Mesenchymal stem cell (in vitro differentiated cells and primary cell): ENCODE measurements at regions not wholly inside any gene's neighbourhood (a gene's known extent, or its start where the extent isn't known, plus 50 kb on each side); places are given as distances from the start of the nearest gene placed in this dataset.

Experiments
- DNase-seq: peaks from one replicate; pipeline ENCODE4 v3.0.0-alpha.2; 2013
- H2AFZ ChIP-seq: one replicate; pipeline ENCODE4 v1.6.1; 2013; ENCODE audit warnings: low read depth, mild to moderate bottlenecking, control low read depth, inconsistent platforms, low read length, moderate library complexity
- H2AK5ac ChIP-seq: 2 replicates; pipeline ENCODE4 v1.6.1; 2013; ENCODE audit warnings: low read length, moderate library complexity, mild to moderate bottlenecking, inconsistent platforms; ENCODE audit not compliant: severe bottlenecking
- H2BK120ac ChIP-seq: one replicate; pipeline ENCODE4 v1.6.1; 2013; ENCODE audit warnings: low read depth, mild to moderate bottlenecking, inconsistent platforms, low read length, moderate library complexity
- H2BK12ac ChIP-seq, 2 experiments: one replicate each; pipeline ENCODE4 v1.6.1; 2013; ENCODE audit warnings: inconsistent platforms in 2 of 2, low read length in 2 of 2, mild to moderate bottlenecking in 2 of 2, moderate library complexity in 2 of 2, control low read depth in 1 of 2
- H2BK15ac ChIP-seq: one replicate; pipeline ENCODE4 v1.6.1; 2013; ENCODE audit warnings: mild to moderate bottlenecking, low read depth, inconsistent platforms; ENCODE audit not compliant: poor library complexity, severe bottlenecking
- H2BK5ac ChIP-seq: 2 replicates; pipeline ENCODE4 v1.6.1; 2013; ENCODE audit warnings: low read depth, mild to moderate bottlenecking, low read length, control low read depth, inconsistent platforms; ENCODE audit not compliant: poor library complexity, severe bottlenecking
- H3K14ac ChIP-seq, 2 experiments: one replicate each; pipeline ENCODE4 v1.6.1; 2013; ENCODE audit warnings: inconsistent platforms in 2 of 2, low read length in 2 of 2, control low read depth in 1 of 2, mild to moderate bottlenecking in 1 of 2, moderate library complexity in 1 of 2
- H3K18ac ChIP-seq, 2 experiments: one replicate each; pipeline ENCODE4 v1.6.1; 2013; ENCODE audit warnings: inconsistent platforms in 2 of 2, low read length in 2 of 2, control low read depth in 1 of 2, low read depth in 1 of 2, mild to moderate bottlenecking in 1 of 2
- H3K23ac ChIP-seq, 2 experiments: one replicate each; pipeline ENCODE4 v1.6.1; 2013; ENCODE audit warnings: inconsistent platforms in 2 of 2, low read length in 2 of 2, mild to moderate bottlenecking in 2 of 2, moderate library complexity in 2 of 2, control low read depth in 1 of 2
- H3K27ac ChIP-seq: 2 replicates; pipeline ENCODE4 v1.5.1; 2013; ENCODE audit warnings: mild to moderate bottlenecking, moderate library complexity, low read length, control low read depth, inconsistent platforms; ENCODE audit not compliant: poor library complexity, severe bottlenecking
- H3K27me3 ChIP-seq, 2 experiments: 2 replicates each; pipeline versions ENCODE4 v1.6.1 to v1.7.0; 2013; ENCODE audit warnings: low read length in 2 of 2, mild to moderate bottlenecking in 2 of 2, moderate library complexity in 2 of 2, control low read depth in 1 of 2, inconsistent platforms in 1 of 2; ENCODE audit not compliant: control insufficient read depth in 1 of 2, insufficient read depth in 1 of 2
- H3K36me3 ChIP-seq, 2 experiments: 2 replicates each; pipeline versions ENCODE4 v1.6.1 to v1.7.0; 2013; ENCODE audit warnings: low read length in 2 of 2, control low read depth in 1 of 2, inconsistent platforms in 1 of 2, low read depth in 1 of 2, mild to moderate bottlenecking in 1 of 2; ENCODE audit not compliant: insufficient read depth in 2 of 2, control insufficient read depth in 1 of 2
- H3K4ac ChIP-seq, 2 experiments: one replicate each; pipeline ENCODE4 v1.6.1; 2013; ENCODE audit warnings: inconsistent platforms in 2 of 2, low read length in 2 of 2, mild to moderate bottlenecking in 2 of 2, moderate library complexity in 2 of 2, control low read depth in 1 of 2, low read depth in 1 of 2
- H3K4me1 ChIP-seq: 2 replicates; pipeline ENCODE4 v1.6.1; 2013; ENCODE audit warnings: low read depth, low read length, control low read depth; ENCODE audit not compliant: control insufficient read depth, insufficient read depth
- H3K4me2 ChIP-seq: 2 replicates; pipeline ENCODE4 v1.6.1; 2013; ENCODE audit warnings: low read length, mild to moderate bottlenecking, inconsistent platforms; ENCODE audit not compliant: poor library complexity, severe bottlenecking
- H3K4me3 ChIP-seq, 2 experiments: 2 replicates each; pipeline versions ENCODE4 v1.5.1 to v1.7.0; 2013; ENCODE audit warnings: low read length in 2 of 2, mild to moderate bottlenecking in 2 of 2, control low read depth in 1 of 2, low read depth in 1 of 2; ENCODE audit not compliant: insufficient read depth in 1 of 2
- H3K79me1 ChIP-seq: replicated peaks from 2 replicates; pipeline ENCODE4 v1.6.1; 2013; ENCODE audit warnings: mild to moderate bottlenecking, control low read depth, low read length, inconsistent platforms; ENCODE audit not compliant: poor library complexity, severe bottlenecking
- H3K9ac ChIP-seq: 2 replicates; pipeline ENCODE4 v1.7.0; 2013; ENCODE audit warnings: mild to moderate bottlenecking, low read length, moderate library complexity
- H3K9me3 ChIP-seq: 2 replicates; pipeline ENCODE4 v1.7.0; 2013; ENCODE audit warnings: mild to moderate bottlenecking, low read length; ENCODE audit not compliant: control insufficient read depth
- H4K8ac ChIP-seq: one replicate; pipeline ENCODE4 v1.6.1; 2013; ENCODE audit warnings: inconsistent platforms, mild to moderate bottlenecking, low read length, moderate library complexity
- H4K91ac ChIP-seq: one replicate; pipeline ENCODE4 v1.6.1; 2013; ENCODE audit warnings: mild to moderate bottlenecking, low read length, inconsistent platforms
- WGBS: methylation state at CpG from one replicate; pipeline ENCODE4 v1.1.7; 2013; ENCODE audit warnings: mixed read lengths; 5-methylcytosine and 5-hydroxymethylcytosine counted together

DNA sequence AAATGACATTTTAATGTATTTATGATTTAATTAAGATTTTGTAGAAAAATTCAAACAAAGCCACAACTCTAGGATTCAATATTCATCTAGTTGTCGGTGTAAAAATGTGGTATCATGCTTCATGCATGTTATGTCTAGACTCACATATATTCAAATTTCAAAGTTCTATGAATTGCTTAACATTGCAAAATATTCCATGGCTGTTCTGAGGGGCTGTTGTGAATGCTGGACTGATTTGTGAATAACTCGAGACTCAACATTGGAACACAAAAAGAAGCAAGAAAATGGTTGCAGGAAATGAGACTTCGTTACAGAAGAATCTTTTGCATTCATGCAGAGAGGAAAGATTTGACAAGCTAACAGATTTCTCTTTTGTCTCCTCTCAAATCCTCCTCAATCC lies 705.9 kb downstream of the DHX35 start:
- Histone ChIP-seq H2BK120ac (no peak overlapping the region), H3K4me2 (peak overlapping the region; percentile 9), H2BK15ac (no peak overlapping the region), H3K9ac (no peak overlapping the region), H2BK5ac (no peak overlapping the region), H3K79me1 (no peaks in the 10 kb centered on the region), H3K14ac (no peak overlapping the region), H3K18ac (no peak overlapping the region), H3K4me1 (no peaks in the 10 kb centered on the region), H4K91ac (no peak overlapping the region), H3K4ac (no peak overlapping the region), H3K9me3 (no peaks in the 10 kb centered on the region), H4K8ac (no peak overlapping the region), H2AFZ (no peak overlapping the region), H3K36me3 (no peaks in the 10 kb centered on the region), H3K23ac (no peak overlapping the region), H2BK12ac (no peak overlapping the region), H3K4me3 (no peak overlapping the region), H3K27me3 (peaks cover 0 to 4% of the 10 kb centered on the region in 2 experiments), H2AK5ac (no peak overlapping the region), H3K27ac (no peak overlapping the region)
- DNase-seq, result no peak
- WGBS, result 94% methylated on average over 2 of the region's 3 CpGs

DNA sequence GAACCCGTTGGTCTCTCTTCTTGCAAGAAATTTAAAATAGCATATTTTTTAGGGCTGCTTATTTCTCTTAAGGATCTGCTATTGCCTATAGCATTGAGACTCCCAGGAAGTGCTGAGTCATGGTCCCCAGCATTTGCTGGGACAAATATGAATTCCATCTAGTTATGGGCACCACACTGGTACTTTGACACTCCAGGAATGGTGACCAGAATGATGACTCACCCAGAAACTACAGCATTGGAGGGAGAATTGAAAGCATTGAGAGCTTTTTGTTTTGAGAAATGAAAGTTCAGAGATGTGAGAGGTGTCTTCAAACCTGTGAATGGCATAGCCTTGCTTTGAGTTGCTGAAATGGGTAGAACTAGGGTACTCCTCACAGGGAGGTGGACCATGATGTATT lies 699.7 kb downstream of the DHX35 start:
- no peak overlapping the region for H3K18ac ChIP-seq
- no peak overlapping the region for H4K91ac ChIP-seq
- peaks cover 0 to 4% of the 10 kb centered on the region in 2 experiments for H3K27me3 ChIP-seq
- H3K23ac ChIP-seq, result no peak overlapping the region
- H3K4me3 ChIP-seq, result no peak overlapping the region
- H2BK120ac ChIP-seq, result no peak overlapping the region
- no peaks in the 10 kb centered on the region for H3K9me3 ChIP-seq
- DNase-seq, result no peak
- no peak overlapping the region for H2AK5ac ChIP-seq
- H3K4me2 ChIP-seq, result no peak overlapping the region
- H2BK15ac ChIP-seq, result no peak overlapping the region
- H3K14ac ChIP-seq, result no peak overlapping the region
- H2AFZ ChIP-seq, result no peak overlapping the region
- H3K4ac ChIP-seq, result no peak overlapping the region
- H3K36me3 ChIP-seq, result no peaks in the 10 kb centered on the region
- no peak overlapping the region for H3K27ac ChIP-seq
- no peaks in the 10 kb centered on the region for H3K79me1 ChIP-seq
- H3K9ac ChIP-seq, result no peak overlapping the region
- H3K4me1 ChIP-seq, result peaks cover 1% of the 10 kb centered on the region
- 80% methylated on average over 1 of the region's 1 CpG for WGBS
- H4K8ac ChIP-seq, result no peak overlapping the region
- H2BK12ac ChIP-seq, result no peak overlapping the region
- H2BK5ac ChIP-seq, result no peak overlapping the region

DNA sequence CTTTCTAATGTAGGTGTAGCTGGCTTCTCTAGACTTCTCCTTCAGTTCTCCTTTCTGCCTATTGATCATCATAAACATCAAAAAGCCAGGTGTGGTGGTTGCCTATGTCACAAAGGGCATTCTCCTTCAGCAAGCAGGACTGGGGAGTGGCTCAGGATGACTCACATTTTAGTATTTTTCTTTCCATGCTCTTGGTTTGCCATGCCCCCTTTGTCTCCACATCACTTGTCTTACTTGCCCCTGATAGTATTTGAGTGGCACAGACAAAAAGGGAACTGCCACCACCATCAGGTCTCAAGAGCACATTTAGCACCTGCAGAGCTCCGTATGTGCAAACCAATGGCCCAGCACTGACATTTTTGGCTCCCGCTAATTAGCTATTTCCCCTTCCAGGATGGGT lies 698.8 kb downstream of the DHX35 start:
- no peak for DNase-seq
- Histone ChIP-seq H4K91ac (no peak overlapping the region), H2AFZ (no peak overlapping the region), H2BK5ac (no peak overlapping the region), H3K18ac (no peak overlapping the region), H2BK12ac (no peak overlapping the region), H2BK120ac (no peak overlapping the region), H3K23ac (no peak overlapping the region), H3K36me3 (no peaks in the 10 kb centered on the region), H2AK5ac (no peak overlapping the region), H3K4ac (no peak overlapping the region), H3K27me3 (peaks cover 0 to 4% of the 10 kb centered on the region in 2 experiments), H2BK15ac (no peak overlapping the region), H4K8ac (no peak overlapping the region), H3K4me2 (no peak overlapping the region), H3K79me1 (no peaks in the 10 kb centered on the region), H3K27ac (no peak overlapping the region), H3K4me1 (peaks cover 1% of the 10 kb centered on the region), H3K9me3 (no peaks in the 10 kb centered on the region), H3K4me3 (no peak overlapping the region), H3K14ac (no peak overlapping the region), H3K9ac (no peak overlapping the region)
- 92% methylated on average over 2 of the region's 2 CpGs for WGBS

DNA sequence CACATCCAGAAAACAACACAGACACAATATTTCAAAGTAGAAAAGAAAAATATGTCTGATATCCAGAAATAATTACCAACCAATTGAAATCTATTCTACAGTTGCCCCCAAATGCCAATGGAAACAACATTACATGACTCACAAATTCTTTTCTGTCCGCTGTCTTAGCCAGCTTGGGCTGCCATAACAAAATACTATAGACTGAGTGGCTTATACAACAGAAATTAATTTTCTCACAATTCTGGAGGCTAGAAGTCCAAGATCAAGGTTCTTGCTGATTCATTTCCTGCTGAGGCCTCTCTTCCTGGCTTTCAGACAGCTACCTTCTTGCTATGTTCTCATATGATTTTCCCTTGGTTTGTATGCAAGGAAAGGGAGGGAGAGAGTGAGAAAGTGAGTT lies 698.1 kb downstream of the DHX35 start:
- H3K27me3 ChIP-seq, result peaks cover 0 to 4% of the 10 kb centered on the region in 2 experiments
- WGBS, result 26% methylated on average over 1 of the region's 1 CpG
- H3K79me1 ChIP-seq, result no peaks in the 10 kb centered on the region
- H4K91ac ChIP-seq, result no peak overlapping the region
- H3K9me3 ChIP-seq, result no peaks in the 10 kb centered on the region
- no peak overlapping the region for H4K8ac ChIP-seq
- H2AFZ ChIP-seq, result no peak overlapping the region
- H2AK5ac ChIP-seq, result no peak overlapping the region
- no peak overlapping the region for H3K4ac ChIP-seq
- peak; percentile 1 for DNase-seq
- H2BK12ac ChIP-seq, result no peak overlapping the region
- H2BK5ac ChIP-seq, result no peak overlapping the region
- no peak overlapping the region for H3K18ac ChIP-seq
- no peak overlapping the region for H3K23ac ChIP-seq
- no peak overlapping the region for H2BK120ac ChIP-seq
- peaks cover 1% of the 10 kb centered on the region for H3K4me1 ChIP-seq
- no peak overlapping the region for H3K4me2 ChIP-seq
- no peak overlapping the region for H3K9ac ChIP-seq
- no peak overlapping the region for H3K14ac ChIP-seq
- no peak overlapping the region for H3K4me3 ChIP-seq
- H3K36me3 ChIP-seq, result no peaks in the 10 kb centered on the region
- H3K27ac ChIP-seq, result no peak overlapping the region
- no peak overlapping the region for H2BK15ac ChIP-seq
